SK-N-SH (cell line): ENCODE measurements at regions not wholly inside any gene's neighbourhood (a gene's known extent, or its start where the extent isn't known, plus 50 kb on each side); places are given as distances from the start of the nearest gene placed in this dataset.

ENCODE experiments used
- CTCF ChIA-PET: fragments of 300-600, 350-600 bp; formaldehyde crosslinking; extraction: SDS; loops from one replicate; lab custom pipeline; 2021; lab: Yijun Ruan, JAX
- POLR2A ChIA-PET: fragments of 350-600 bp; sonication (Branson Sonifier 250); formaldehyde crosslinking; extraction: SDS; loops from one replicate; lab custom pipeline; 2020; ENCODE audit warnings: antibody characterized with exemption, inconsistent platforms; lab: Yijun Ruan, JAX
- DNase-seq: peaks from one replicate; pipeline ENCODE4 v3.0.0; 2012
- H2AFZ ChIP-seq: fragments of 200-600 bp; sonication (generic); 2 replicates; pipeline ENCODE4 v1.8.1; 2016; ENCODE audit warnings: antibody characterized with exemption, mild to moderate bottlenecking, low read depth
- H3F3A ChIP-seq: fragments of 200-600 bp; sonication (generic); replicated peaks from 2 replicates; pipeline ENCODE3; 2016; ENCODE audit warnings: antibody characterized with exemption, mild to moderate bottlenecking; ENCODE audit not compliant: insufficient read depth
- H3K27ac ChIP-seq, 2 experiments: fragments of 200-500 bp in 1 of 2; fragments of 200-600 bp in 1 of 2; sonication (Bioruptor generic) in 1 of 2; sonication (generic), shearing (Covaris generic) in 1 of 2; 2 replicates each; pipeline versions ENCODE4 v1.5.1 to v1.6.1; 2014 to 2016; ENCODE audit warnings: low read depth in 2 of 2, inconsistent platforms in 1 of 2, low read length in 1 of 2, mild to moderate bottlenecking in 1 of 2, mixed read lengths in 1 of 2
- H3K27me3 ChIP-seq: fragments of 200-600 bp; sonication (generic), shearing (Covaris generic); 2 replicates; pipeline ENCODE4 v1.6.1; 2016; ENCODE audit warnings: mixed run types; ENCODE audit not compliant: insufficient read depth
- H3K36me3 ChIP-seq, 2 experiments: fragments of 200-500 bp in 1 of 2; fragments of 200-600 bp in 1 of 2; sonication (Bioruptor generic) in 1 of 2; sonication (generic) in 1 of 2; replicated peaks in 1 of 2; 2 replicates each; pipeline versions ENCODE3 to v1.5.1; 2014 to 2016; ENCODE audit warnings: low read length in 1 of 2, mild to moderate bottlenecking in 1 of 2; ENCODE audit not compliant: insufficient read depth in 2 of 2, control insufficient read depth in 1 of 2
- H3K4me1 ChIP-seq, 2 experiments: fragments of 200-500 bp in 1 of 2; fragments of 200-600 bp in 1 of 2; sonication (Bioruptor generic) in 1 of 2; sonication (generic), shearing (Covaris generic) in 1 of 2; 2 replicates each; pipeline versions ENCODE4 v1.5.1 to v1.6.1; 2014 to 2016; ENCODE audit warnings: low read depth in 1 of 2, low read length in 1 of 2, mixed run types in 1 of 2; ENCODE audit not compliant: insufficient read depth in 2 of 2, control insufficient read depth in 1 of 2
- H3K4me2 ChIP-seq: fragments of 200-600 bp; sonication (generic), shearing (Covaris generic); 2 replicates; pipeline ENCODE4 v1.6.1; 2017; ENCODE audit warnings: mixed run types
- H3K4me3 ChIP-seq, 2 experiments: fragments of 200-500 bp in 1 of 2; fragments of 200-600 bp in 1 of 2; sonication (Bioruptor generic) in 1 of 2; sonication (generic), shearing (Covaris generic) in 1 of 2; 2 replicates each; pipeline versions ENCODE4 v1.5.1 to v1.8.1; 2014 to 2016; ENCODE audit warnings: low read depth in 2 of 2, inconsistent platforms in 1 of 2, low read length in 1 of 2, mild to moderate bottlenecking in 1 of 2, mixed read lengths in 1 of 2, moderate library complexity in 1 of 2
- H3K79me2 ChIP-seq: fragments of 200-600 bp; sonication (generic); 2 replicates; pipeline ENCODE4 v1.8.1; 2017; ENCODE audit warnings: mild to moderate bottlenecking; ENCODE audit not compliant: insufficient read depth
- H3K9ac ChIP-seq: fragments of 200-600 bp; sonication (generic); 2 replicates; pipeline ENCODE4 v1.6.1; 2017; ENCODE audit warnings: mixed run types
- H3K9me2 ChIP-seq: fragments of 200-600 bp; sonication (generic); 2 replicates; pipeline ENCODE4 v1.6.1; 2017; ENCODE audit warnings: mixed run types
- H3K9me3 ChIP-seq: fragments of 200-600 bp; sonication (generic); 2 replicates; pipeline ENCODE4 v1.6.1; 2017; ENCODE audit warnings: mixed run types, mild to moderate bottlenecking, moderate library complexity
- H4K20me1 ChIP-seq: fragments of 200-600 bp; sonication (generic); 2 replicates; pipeline ENCODE4 v1.6.1; 2017; ENCODE audit warnings: mild to moderate bottlenecking, mixed run types; ENCODE audit not compliant: insufficient read depth
- ELF1 ChIP-seq: IDR thresholded peaks from 2 replicates; pipeline ENCODE4 v1.4.0; 2012
- EP300 ChIP-seq, 2 experiments: IDR thresholded peaks; 2 replicates each; pipeline versions ENCODE4 v1.4.0 to v1.6.1; 2012; ENCODE audit warnings: borderline replicate concordance in 1 of 2, low read depth in 1 of 2, low read length in 1 of 2
- FOXJ3 ChIP-seq: sonication (generic); formaldehyde crosslinking; IDR thresholded peaks from 2 replicates; pipeline ENCODE4 v1.5.1; 2020; ENCODE audit warnings: mild to moderate bottlenecking, missing genetic modification reagents
- FOXM1 ChIP-seq: IDR thresholded peaks from 2 replicates; pipeline ENCODE4 v1.4.0; 2012; ENCODE audit warnings: low read depth, mild to moderate bottlenecking
- GABPA ChIP-seq: IDR thresholded peaks from 2 replicates; pipeline ENCODE4 v1.4.0; 2012; ENCODE audit warnings: low read depth, mild to moderate bottlenecking
- GATA2 ChIP-seq: sonication (generic); formaldehyde crosslinking; IDR thresholded peaks from 2 replicates; pipeline ENCODE4 v1.5.0; 2020; ENCODE audit warnings: mild to moderate bottlenecking, missing genetic modification reagents
- JUND ChIP-seq: IDR thresholded peaks from 2 replicates; pipeline ENCODE4 v1.4.0; 2012
- MXI1 ChIP-seq: IDR thresholded peaks from 2 replicates; pipeline ENCODE4 v1.6.1; 2012; ENCODE audit warnings: mild to moderate bottlenecking, low read depth, low read length, improper control_type of control experiment
- NFIC ChIP-seq: IDR thresholded peaks from 2 replicates; pipeline ENCODE4 v1.4.0; 2012; ENCODE audit warnings: borderline replicate concordance
- RAD21 ChIP-seq: IDR thresholded peaks from 2 replicates; pipeline ENCODE4 v1.6.1; 2012; ENCODE audit warnings: mild to moderate bottlenecking, low read length
- RFX5 ChIP-seq: IDR thresholded peaks from 2 replicates; pipeline ENCODE4 v1.6.1; 2012; ENCODE audit warnings: mild to moderate bottlenecking, improper control_type of control experiment, low read length
- RXRA ChIP-seq: IDR thresholded peaks from 2 replicates; pipeline ENCODE4 v1.4.0; 2012; ENCODE audit warnings: low read depth, mild to moderate bottlenecking, borderline replicate concordance
- TAF1 ChIP-seq: IDR thresholded peaks from 2 replicates; pipeline ENCODE4 v1.6.1; 2012; ENCODE audit warnings: low read depth, mild to moderate bottlenecking, low read length, moderate library complexity, borderline replicate concordance
- TEAD4 ChIP-seq: IDR thresholded peaks from 2 replicates; pipeline ENCODE4 v1.4.0; 2012; ENCODE audit warnings: mild to moderate bottlenecking, borderline replicate concordance; ENCODE audit not compliant: insufficient read depth
- WGBS: methylation state at CpG from one replicate; pipeline ENCODE4 v1.1.6; 2017; ENCODE audit warnings: low lambda C conversion rate; 5-methylcytosine and 5-hydroxymethylcytosine counted together
- TF ChIP-seq, protein P1 (sequence below): fragments of 150-350 bp; IDR thresholded peaks from 2 replicates; pipeline ENCODE4 v1.6.1; 2017; ENCODE audit warnings: antibody characterized with exemption, low read length, low read depth, borderline replicate concordance

DNA sequence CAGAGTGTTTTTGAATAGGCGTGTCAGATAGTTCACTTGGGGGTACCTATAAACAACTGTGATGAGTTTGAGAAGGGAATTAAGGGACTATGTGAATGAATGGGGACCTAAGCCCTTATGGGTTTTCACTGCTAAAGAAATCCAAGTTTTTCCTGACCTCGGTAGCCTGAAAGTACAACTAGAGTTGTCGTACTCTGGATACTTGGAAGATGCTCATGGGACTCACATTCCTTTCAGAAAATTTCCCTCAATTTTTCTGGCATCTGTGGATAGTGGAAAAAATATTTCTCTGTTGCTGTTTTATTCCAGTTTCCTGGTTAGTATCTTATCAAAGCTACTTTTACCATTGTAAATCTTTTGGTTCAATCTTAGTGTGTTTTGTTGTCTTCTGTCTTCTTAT is 1112.3 kb upstream of the SEMA6A start:
- WGBS = 32% methylated on average over 3 of the region's 3 CpGs
- no peak overlapping the region for H3K4me3 ChIP-seq
- H3K27ac ChIP-seq = no peak overlapping the region
- no peak overlapping the region for H3K4me2 ChIP-seq
- H3K9me3 ChIP-seq = no peaks in the 10 kb centered on the region
- no peaks in the 10 kb centered on the region for H3K9me2 ChIP-seq
- POLR2A ChIA-PET = no interaction called here
- no peaks in the 10 kb centered on the region for H4K20me1 ChIP-seq
- no peak for DNase-seq
- H3F3A ChIP-seq = no peaks in the 10 kb centered on the region
- no peaks in the 10 kb centered on the region for H3K79me2 ChIP-seq
- H3K36me3 ChIP-seq = no peaks in the 10 kb centered on the region
- no peak overlapping the region for H2AFZ ChIP-seq
- CTCF ChIA-PET = no interaction called here
- no peaks in the 10 kb centered on the region for H3K27me3 ChIP-seq
- H3K9ac ChIP-seq = no peak overlapping the region
- TF ChIP-seq FOXM1 (no peak), RFX5 (no peak), GABPA (no peak), TEAD4 (no peak), RXRA (no peak), RAD21 (no peak), ELF1 (no peak), JUND (no peak)
- TF ChIP-seq, protein P1, sequence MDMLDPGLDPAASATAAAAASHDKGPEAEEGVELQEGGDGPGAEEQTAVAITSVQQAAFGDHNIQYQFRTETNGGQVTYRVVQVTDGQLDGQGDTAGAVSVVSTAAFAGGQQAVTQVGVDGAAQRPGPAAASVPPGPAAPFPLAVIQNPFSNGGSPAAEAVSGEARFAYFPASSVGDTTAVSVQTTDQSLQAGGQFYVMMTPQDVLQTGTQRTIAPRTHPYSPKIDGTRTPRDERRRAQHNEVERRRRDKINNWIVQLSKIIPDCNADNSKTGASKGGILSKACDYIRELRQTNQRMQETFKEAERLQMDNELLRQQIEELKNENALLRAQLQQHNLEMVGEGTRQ = no peak
- H3K4me1 ChIP-seq = peaks cover 0 to 3% of the 10 kb centered on the region in 2 experiments; a peak in 2 of 4 replicates

- CTCF ChIA-PET = no interaction called here
- Histone ChIP-seq H3K79me2 (no peaks in the 10 kb centered on the region), H3K4me1 (peaks cover 0 to 5% of the 10 kb centered on the region in 2 experiments; a peak in 2 of 4 replicates), H2AFZ (no peak overlapping the region), H3K9me2 (no peaks in the 10 kb centered on the region), H3F3A (no peaks in the 10 kb centered on the region), H3K9me3 (no peaks in the 10 kb centered on the region), H3K27ac (no peak overlapping the region), H3K4me2 (no peak overlapping the region), H3K36me3 (no peaks in the 10 kb centered on the region), H4K20me1 (no peaks in the 10 kb centered on the region), H3K27me3 (no peaks in the 10 kb centered on the region), H3K9ac (no peak overlapping the region), H3K4me3 (no peak overlapping the region)
- WGBS = 58% methylated on average over 2 of the region's 2 CpGs
- no peak for TF ChIP-seq JUND
- POLR2A ChIA-PET = no interaction called here
- no peak for DNase-seq
Measured at GRCh38 chr5:117682416-117682815, 1107.8 kb upstream of the SEMA6A start.

GRCh38 chr5:117681431-117682254 is 1107.0 kb upstream of the SEMA6A start:
- Histone ChIP-seq H3K4me1 (peaks cover 0 to 5% of the 10 kb centered on the region in 2 experiments; a peak in 2 of 4 replicates), H3K9me2 (no peaks in the 10 kb centered on the region), H3K4me2 (no peak overlapping the region), H3K36me3 (no peaks in the 10 kb centered on the region), H3K27ac (no peak overlapping the region), H2AFZ (no peak overlapping the region), H3K79me2 (no peaks in the 10 kb centered on the region), H3K9ac (no peak overlapping the region), H3F3A (no peaks in the 10 kb centered on the region), H3K27me3 (no peaks in the 10 kb centered on the region), H3K4me3 (no peak overlapping the region), H3K9me3 (no peaks in the 10 kb centered on the region), H4K20me1 (no peaks in the 10 kb centered on the region)
- TF ChIP-seq RXRA (no peak), TAF1 (no peak), GATA2 (CRISPR knock-in tag) (peak; percentile 75), MXI1 (peak; percentile 58; the same call in 1 of the 2 replicates), NFIC (0 out of 2 replicates have a peak, but pooled peaks have one; percentile 23), FOXJ3 (CRISPR knock-in tag) (peak; percentile 29; the same call in 1 of the 2 replicates), EP300 (IDR thresholded peaks at IDR 0.05; ENCODE audit: borderline replicate concordance in 1 of 2, low read depth in 1 of 2, low read length in 1 of 2) (peak in 1 of 2 experiments; percentile 75; a peak in 2 of 4 replicates)
- 12% methylated on average over 6 of the region's 6 CpGs for WGBS
- peak; percentile 21 for DNase-seq
- ChIA-PET CTCF (no interaction called here), POLR2A (no interaction called here)
